ENCODE measurements at regions not wholly inside any gene's neighbourhood (a gene's known extent, or its start where the extent isn't known, plus 50 kb on each side); places are given as distances from the start of the nearest gene placed in this dataset.
"Not testable (repeated sequence)": the region's sequence is repeated elsewhere in the genome, so short reads cannot be mapped to it uniquely, and the experiment has no call there.

GRCh38 chrY:8004196-8004595 lies 1092.6 kb upstream of the AMELY start:
- ATAC-seq (ENCODE audit: poor library complexity) (no peak), DNase-seq (no peak)
- ChIA-PET CTCF (no interaction called here), POLR2A (no interaction called here)
- Histone ChIP-seq H3K27me3 (ENCODE audit: control insufficient read depth in 1 of 2, insufficient read depth in 2 of 2, low read length in 2 of 2) (no peaks in the 10 kb centered on the region), H3K4me3 (ENCODE audit: low read length) (no peak overlapping the region), H3K27ac (ENCODE audit: low read depth in 1 of 2, low read length in 2 of 2) (no peak overlapping the region), H3K36me3 (ENCODE audit: insufficient read depth, low read length) (no peaks in the 10 kb centered on the region), H3K9me3 (ENCODE audit: control insufficient read depth in 1 of 2, insufficient read depth in 1 of 2, low read length in 2 of 2) (peaks cover 0 to 3% of the 10 kb centered on the region in 2 experiments), H3K4me1 (ENCODE audit: insufficient read depth, low read length) (no peaks in the 10 kb centered on the region)
- H3K27ac Mint-ChIP-seq, result no peak overlapping the region
- H3K27me3 Mint-ChIP-seq, result no peaks in the 10 kb centered on the region
- H3K9me3 Mint-ChIP-seq, result no peaks in the 10 kb centered on the region
- no peaks in the 10 kb centered on the region for H3K36me3 Mint-ChIP-seq (ENCODE audit: low read depth)
- no peaks in the 10 kb centered on the region for H3K4me1 Mint-ChIP-seq (ENCODE audit: low read depth)
- intact Hi-C loops (cut with DNase I, micrococcal nuclease), result no loop called here
- TF ChIP-seq, protein P1, sequence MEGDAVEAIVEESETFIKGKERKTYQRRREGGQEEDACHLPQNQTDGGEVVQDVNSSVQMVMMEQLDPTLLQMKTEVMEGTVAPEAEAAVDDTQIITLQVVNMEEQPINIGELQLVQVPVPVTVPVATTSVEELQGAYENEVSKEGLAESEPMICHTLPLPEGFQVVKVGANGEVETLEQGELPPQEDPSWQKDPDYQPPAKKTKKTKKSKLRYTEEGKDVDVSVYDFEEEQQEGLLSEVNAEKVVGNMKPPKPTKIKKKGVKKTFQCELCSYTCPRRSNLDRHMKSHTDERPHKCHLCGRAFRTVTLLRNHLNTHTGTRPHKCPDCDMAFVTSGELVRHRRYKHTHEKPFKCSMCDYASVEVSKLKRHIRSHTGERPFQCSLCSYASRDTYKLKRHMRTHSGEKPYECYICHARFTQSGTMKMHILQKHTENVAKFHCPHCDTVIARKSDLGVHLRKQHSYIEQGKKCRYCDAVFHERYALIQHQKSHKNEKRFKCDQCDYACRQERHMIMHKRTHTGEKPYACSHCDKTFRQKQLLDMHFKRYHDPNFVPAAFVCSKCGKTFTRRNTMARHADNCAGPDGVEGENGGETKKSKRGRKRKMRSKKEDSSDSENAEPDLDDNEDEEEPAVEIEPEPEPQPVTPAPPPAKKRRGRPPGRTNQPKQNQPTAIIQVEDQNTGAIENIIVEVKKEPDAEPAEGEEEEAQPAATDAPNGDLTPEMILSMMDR (IDR thresholded peaks at IDR 0.05), result no peak
- H3K4me3 Mint-ChIP-seq, result no peak overlapping the region

DNA sequence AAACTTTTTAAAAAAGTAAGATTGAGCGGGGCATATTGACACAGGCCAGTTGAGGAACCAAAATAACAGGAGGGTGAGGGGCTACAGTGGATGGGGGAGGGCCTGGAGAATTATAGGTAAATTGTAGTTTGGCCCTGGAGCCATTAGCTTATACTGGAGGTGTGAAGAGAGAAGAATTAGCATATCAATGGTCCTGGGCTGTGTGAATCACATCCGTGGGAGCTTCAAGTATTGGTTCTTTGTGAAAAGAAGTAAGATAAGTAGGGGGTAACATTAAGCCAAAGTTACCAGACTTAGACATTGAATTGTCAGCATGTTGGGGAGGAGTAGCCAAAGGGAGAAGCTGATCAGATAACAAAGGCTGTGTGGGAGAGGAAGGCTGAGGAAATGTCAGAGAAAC lies 1085.2 kb upstream of the AMELY start:
- ATAC-seq (ENCODE audit: poor library complexity) (no peak), DNase-seq (no peak)
- Histone ChIP-seq H3K27me3 (ENCODE audit: control insufficient read depth in 1 of 2, insufficient read depth in 2 of 2, low read length in 2 of 2) (no peaks in the 10 kb centered on the region), H3K36me3 (ENCODE audit: insufficient read depth, low read length) (no peaks in the 10 kb centered on the region), H3K4me3 (ENCODE audit: low read length) (no peak overlapping the region), H3K9me3 (ENCODE audit: control insufficient read depth in 1 of 2, insufficient read depth in 1 of 2, low read length in 2 of 2) (peaks cover 0 to 3% of the 10 kb centered on the region in 2 experiments), H3K4me1 (ENCODE audit: insufficient read depth, low read length) (no peaks in the 10 kb centered on the region), H3K27ac (ENCODE audit: low read depth in 1 of 2, low read length in 2 of 2) (no peak overlapping the region)
- H3K36me3 Mint-ChIP-seq (ENCODE audit: low read depth), result no peaks in the 10 kb centered on the region
- ChIA-PET CTCF (no interaction called here), POLR2A (no interaction called here)
- H3K9me3 Mint-ChIP-seq, result no peaks in the 10 kb centered on the region
- H3K4me1 Mint-ChIP-seq (ENCODE audit: low read depth), result no peaks in the 10 kb centered on the region
- H3K27me3 Mint-ChIP-seq, result no peaks in the 10 kb centered on the region
- H3K27ac Mint-ChIP-seq, result no peak overlapping the region
- H3K4me3 Mint-ChIP-seq, result no peak overlapping the region
- intact Hi-C loops (cut with DNase I, micrococcal nuclease), result no loop called here
- TF ChIP-seq, protein P1 (IDR thresholded peaks at IDR 0.05), result no peak

- H3K9me3 Mint-ChIP-seq; ATAC-seq (ENCODE audit: poor library complexity); H3K27ac Mint-ChIP-seq; DNase-seq; H3K4me3 ChIP-seq (ENCODE audit: low read length); H3K36me3 ChIP-seq (ENCODE audit: insufficient read depth, low read length); H3K27me3 Mint-ChIP-seq; H3K27me3 ChIP-seq (ENCODE audit: control insufficient read depth in 1 of 2, insufficient read depth in 2 of 2, low read length in 2 of 2); H3K4me3 Mint-ChIP-seq; POLR2A ChIA-PET; CTCF ChIA-PET; H3K36me3 Mint-ChIP-seq (ENCODE audit: low read depth); H3K27ac ChIP-seq (ENCODE audit: low read depth in 1 of 2, low read length in 2 of 2); H3K4me1 ChIP-seq (ENCODE audit: insufficient read depth, low read length); intact Hi-C loops (cut with DNase I, micrococcal nuclease); H3K9me3 ChIP-seq (ENCODE audit: control insufficient read depth in 1 of 2, insufficient read depth in 1 of 2, low read length in 2 of 2); H3K4me1 Mint-ChIP-seq (ENCODE audit: low read depth): not testable (repeated sequence)
Observed at GRCh38 chrY:7994781-7995180, 1083.2 kb upstream of the AMELY start.

- ChIA-PET POLR2A (no interaction called here), CTCF (no interaction called here)
- no peak overlapping the region for H3K27ac ChIP-seq (ENCODE audit: low read depth in 1 of 2, low read length in 2 of 2)
- intact Hi-C loops (cut with DNase I, micrococcal nuclease), result loop anchor here in 1 of 2 experiments (10.0 kb wide), 1 partner anchor 65 kb away; no protein-coding TSS in a partner anchor
- no peaks in the 10 kb centered on the region for H3K36me3 ChIP-seq (ENCODE audit: insufficient read depth, low read length)
- no peaks in the 10 kb centered on the region for H3K9me3 Mint-ChIP-seq
- no peaks in the 10 kb centered on the region for H3K27me3 Mint-ChIP-seq
- DNase-seq (no peak), ATAC-seq (ENCODE audit: poor library complexity) (no peak)
- H3K36me3 Mint-ChIP-seq (ENCODE audit: low read depth), result no peaks in the 10 kb centered on the region
- H3K4me1 ChIP-seq (ENCODE audit: insufficient read depth, low read length), result no peaks in the 10 kb centered on the region
- TF ChIP-seq, protein P1 (IDR thresholded peaks at IDR 0.05), result no peak
- no peak overlapping the region for H3K4me3 ChIP-seq (ENCODE audit: low read length)
- H3K4me3 Mint-ChIP-seq, result no peak overlapping the region
- no peaks in the 10 kb centered on the region for H3K9me3 ChIP-seq (ENCODE audit: control insufficient read depth in 1 of 2, insufficient read depth in 1 of 2, low read length in 2 of 2)
- H3K27me3 ChIP-seq (ENCODE audit: control insufficient read depth in 1 of 2, insufficient read depth in 2 of 2, low read length in 2 of 2), result no peaks in the 10 kb centered on the region
- H3K27ac Mint-ChIP-seq, result no peak overlapping the region
- no peaks in the 10 kb centered on the region for H3K4me1 Mint-ChIP-seq (ENCODE audit: low read depth)
Observed at GRCh38 chrY:7979770-7980169, 1068.2 kb upstream of the AMELY start.

Measured in CD4-positive, alpha-beta T cell (primary cell).